COR-L47 (cell line): ENCODE measurements at regions not wholly inside any gene's neighbourhood (a gene's known extent, or its start where the extent isn't known, plus 50 kb on each side); places are given as distances from the start of the nearest gene placed in this dataset.
"Not testable (repeated sequence)": the region's sequence is repeated elsewhere in the genome, so short reads cannot be mapped to it uniquely, and the experiment has no call there.

Source experiments
- DNase-seq: peaks from one replicate; lab custom pipeline; 2025; lab: John Stamatoyannopoulos, UW

DNA sequence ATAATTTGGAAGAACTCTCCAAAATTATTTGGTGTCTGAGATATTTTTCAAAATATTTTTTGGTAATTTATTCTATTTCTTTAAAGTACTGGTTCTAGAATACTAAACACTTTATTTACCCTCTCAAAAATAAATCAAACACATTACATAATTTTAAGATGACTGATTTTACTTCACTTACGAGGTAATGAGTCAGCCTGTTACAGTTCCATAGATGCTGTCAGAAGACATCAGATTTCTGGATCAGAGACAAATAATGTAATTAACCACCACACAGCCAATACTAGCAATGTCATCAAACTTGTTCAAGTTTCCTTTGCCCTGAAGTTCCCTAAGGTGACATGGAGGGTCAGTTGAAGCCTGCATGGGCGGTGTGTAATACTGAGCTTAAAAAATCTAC lies 106.1 kb upstream of the CDH9 start:
- no peak for DNase-seq

DNA sequence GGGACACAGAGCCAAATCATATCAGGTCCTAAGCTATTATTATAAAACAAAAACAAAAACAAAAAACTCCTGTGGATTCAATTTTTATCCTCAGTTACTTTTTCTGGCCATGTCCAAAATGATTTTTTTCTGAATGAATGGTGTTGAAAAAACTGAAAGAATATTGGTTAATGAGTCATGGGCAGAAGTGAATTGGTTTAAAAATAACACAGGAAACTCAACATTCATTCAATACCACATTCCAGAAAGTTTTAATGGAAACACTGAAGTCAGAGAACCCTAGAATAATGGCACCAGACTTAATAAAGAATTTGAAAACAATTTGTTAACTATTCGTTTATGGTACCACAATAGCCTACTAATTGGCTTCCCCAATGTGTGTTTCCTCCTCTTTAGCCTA lies 102.4 kb upstream of the CDH9 start:
- DNase-seq: no peak

DNA sequence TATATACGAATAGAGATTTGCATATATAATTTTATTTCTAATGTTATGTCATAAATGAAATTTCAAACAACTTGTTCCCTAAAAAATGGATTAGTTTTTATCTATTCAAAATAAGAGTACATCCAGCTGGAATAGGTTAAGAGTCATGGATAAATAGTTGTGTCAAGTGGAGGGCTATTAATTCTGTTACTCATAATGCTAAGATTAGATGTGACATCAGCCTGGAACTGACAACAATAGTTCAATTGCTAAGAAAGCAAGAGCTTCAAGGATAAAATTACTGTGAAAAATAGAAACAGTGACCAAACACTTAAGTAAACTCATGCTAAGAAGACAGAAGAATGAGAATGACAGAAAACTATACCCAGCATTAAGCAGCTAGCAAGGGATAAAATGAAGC lies 92.2 kb upstream of the CDH9 start:
- no peak for DNase-seq

DNA sequence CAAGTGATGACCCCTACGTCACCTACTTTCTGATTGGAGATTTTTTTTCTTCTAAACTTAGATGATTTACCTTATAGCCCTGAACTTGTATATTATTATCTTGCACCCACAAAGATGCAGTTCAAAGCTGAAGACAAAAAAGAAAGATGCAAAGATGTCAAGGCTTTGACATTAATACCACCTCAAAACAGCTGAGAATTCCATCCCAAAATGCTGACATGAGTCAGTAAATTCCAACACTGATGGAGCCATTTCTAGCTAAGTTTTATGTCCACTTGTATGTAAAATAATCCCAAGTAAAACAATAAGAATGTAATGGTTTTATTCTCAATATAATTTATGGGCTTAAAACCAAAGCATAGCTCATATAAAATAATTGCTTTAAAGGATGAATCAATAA lies 91.5 kb upstream of the CDH9 start:
- DNase-seq: no peak

DNA sequence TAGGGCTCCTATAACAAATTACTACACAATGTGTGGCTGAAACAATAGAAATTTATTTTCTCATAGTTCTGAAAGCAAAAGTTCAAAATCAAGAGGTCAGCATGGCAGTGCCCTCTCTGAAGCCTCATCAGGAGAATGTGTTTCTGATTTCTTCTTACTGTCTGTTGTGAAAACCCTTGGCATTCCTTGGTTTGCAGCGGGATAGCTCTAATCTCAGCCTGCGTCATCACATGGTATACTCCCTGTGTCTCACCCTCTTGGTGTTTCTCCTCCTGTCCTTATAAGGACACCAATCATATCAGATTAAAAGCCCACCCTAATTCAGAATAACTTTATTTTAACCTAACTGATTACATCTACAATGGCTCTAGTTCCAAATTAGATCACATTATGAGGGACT lies 87.5 kb upstream of the CDH9 start:
- no peak for DNase-seq

DNA sequence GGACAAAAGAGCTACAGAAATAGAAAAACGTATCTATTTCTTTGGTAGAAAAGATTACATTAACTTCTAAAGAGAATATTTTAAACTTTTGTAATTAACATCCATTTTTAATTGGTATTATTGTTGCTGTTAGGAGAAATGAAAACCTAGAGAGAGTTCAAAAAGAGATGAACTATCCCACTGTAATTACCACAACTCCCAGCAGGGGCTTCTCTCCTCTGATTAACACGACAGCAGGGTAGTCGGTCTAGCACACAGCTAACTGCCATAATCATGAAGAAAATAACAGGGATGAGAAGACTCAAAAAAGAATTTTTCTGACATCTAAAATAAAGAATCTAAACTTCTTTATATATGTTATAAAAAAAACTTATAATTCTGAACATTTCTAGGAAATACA lies 86.2 kb upstream of the CDH9 start:
- no peak for DNase-seq

DNA sequence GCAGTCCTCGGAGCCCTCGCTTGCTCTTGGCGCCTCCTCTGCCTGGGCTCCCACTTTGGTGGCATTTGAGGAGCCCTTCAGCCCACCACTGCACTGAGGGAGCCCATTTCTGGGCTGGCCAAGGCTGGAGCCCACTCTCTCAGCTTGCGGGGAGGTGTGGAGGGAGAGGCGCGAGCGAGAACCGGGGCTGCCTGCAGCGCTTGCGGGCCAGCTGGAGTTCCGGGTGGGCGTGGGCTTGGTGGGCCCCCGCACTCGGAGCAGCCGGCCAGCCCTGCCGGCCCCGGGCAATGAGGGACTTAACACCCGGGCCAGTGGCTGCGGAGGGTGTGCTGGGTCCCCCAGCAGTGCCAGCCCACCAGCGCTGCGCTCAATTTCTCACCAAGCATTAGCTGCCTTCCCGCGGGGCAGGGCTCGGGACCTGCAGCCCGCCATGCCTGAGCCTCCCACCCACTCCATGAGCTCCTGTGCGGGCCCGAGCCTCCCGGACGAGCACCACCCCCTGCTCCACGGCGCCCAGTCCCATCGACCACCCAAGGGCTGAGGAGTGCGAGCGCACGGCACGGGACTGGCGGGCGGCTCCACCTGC lies 81.4 kb upstream of the CDH9 start:
- not testable (repeated sequence) for DNase-seq

DNA sequence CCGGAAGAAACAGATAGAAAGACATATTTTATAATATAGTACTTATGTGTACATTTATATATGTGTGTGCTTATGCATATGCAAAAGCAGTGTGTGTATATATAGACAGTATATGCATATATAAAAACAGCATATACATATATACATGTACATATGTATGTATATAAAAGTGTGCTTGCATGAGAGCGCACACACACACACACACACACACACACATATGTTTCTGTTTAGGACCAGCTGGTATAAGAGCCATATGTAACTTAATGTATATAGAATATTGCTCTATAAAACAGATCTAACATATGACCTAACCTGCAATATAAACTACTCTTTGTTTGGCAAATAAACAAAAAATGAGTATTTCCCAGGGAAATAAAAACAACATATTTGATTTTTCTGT lies 65.1 kb upstream of the CDH9 start:
- no peak for DNase-seq

DNA sequence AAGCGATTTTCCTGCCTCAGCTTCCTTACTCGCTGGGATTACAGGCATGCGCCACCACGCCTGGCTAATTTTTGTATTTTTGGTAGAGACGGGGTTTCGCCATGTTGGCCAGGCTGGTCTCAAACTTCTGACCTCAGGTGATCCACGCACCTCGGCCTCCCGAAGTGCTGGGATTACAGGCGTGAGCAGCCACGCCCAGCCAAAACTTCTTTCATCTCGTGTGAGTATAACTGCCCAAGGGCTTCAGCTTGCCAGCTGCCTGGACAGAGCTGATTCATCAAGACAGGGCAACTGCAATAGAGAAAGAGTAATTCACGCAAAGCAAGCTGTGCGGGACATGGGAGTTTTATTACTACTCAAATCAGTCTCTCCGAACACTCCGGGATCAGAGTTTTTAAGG lies 57.4 kb upstream of the CDH9 start:
- DNase-seq: not testable (repeated sequence)

DNA sequence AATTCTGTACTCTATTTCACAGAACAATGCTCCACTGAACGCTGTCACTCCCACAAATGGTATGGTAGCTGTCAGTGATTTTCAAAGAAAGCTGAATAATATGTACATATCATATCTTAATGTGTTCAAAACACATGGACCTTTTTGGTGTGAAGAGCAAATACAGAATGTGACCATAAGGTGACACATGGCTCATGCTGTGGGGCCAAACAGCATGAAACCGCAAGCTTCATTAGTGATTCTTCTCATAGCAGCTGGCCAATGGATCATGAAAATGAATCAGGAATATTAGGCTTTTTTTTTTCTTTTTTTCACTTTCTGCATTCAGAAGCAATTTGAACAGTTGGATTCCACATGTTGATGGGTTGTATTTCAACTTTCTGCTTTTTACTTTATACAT lies 54.9 kb upstream of the CDH9 start:
- no peak for DNase-seq

DNA sequence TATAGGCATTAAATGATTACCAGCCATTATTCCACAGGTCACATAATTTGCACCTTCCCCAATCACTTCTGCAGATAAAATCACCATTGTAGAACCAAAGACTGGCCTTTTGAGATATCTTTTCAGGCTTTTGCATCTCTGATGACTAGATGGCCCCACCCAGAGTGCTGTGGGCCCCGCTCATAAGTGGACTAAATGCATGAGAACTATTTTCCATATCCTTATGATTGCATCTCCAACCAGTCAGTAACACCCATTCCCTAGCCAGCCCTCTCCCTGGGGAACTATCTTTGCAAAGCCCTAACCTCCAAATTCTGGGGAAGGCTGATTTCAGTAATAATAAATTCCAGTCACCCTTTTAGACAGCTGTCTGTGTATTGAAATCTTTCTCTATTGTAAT lies 53.5 kb upstream of the CDH9 start:
- DNase-seq: no peak

DNA sequence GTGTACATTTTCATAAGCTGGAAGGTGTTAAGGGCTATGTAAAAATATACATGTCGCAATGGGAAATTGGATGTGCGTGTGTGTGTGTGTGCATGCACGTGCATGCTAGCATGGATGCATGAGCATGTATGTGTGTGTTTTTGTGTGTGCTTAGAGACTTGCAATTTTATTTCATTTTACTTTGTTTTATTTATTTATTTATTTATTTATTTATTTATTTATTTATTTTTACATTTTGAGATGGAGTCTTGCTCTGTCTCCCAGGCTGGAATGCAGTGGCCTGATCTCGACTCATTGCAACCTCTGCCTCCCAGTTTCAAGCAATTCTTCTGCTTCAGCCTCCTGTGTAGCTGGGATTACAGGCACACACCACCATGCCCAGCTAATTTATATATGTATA lies 50.4 kb upstream of the CDH9 start:
- not testable (repeated sequence) for DNase-seq
